Neuronal stem cell (in vitro differentiated cells): ENCODE measurements at regions not wholly inside any gene's neighbourhood (a gene's known extent, or its start where the extent isn't known, plus 50 kb on each side); places are given as distances from the start of the nearest gene placed in this dataset.
A peak's percentile ranks its signal among the peaks of the same experiment; 100 is the strongest.

ENCODE experiments used
- DNase-seq: peaks from one replicate; pipeline ENCODE4 v3.0.0-alpha.2; 2013; ENCODE audit warnings: low spot score
- H2AFZ ChIP-seq: one replicate; pipeline ENCODE4 v1.6.1; 2013; ENCODE audit warnings: mild to moderate bottlenecking, low read length, inconsistent platforms
- H2AK5ac ChIP-seq: 2 replicates; pipeline ENCODE4 v1.6.1; 2013; ENCODE audit warnings: low read depth, mild to moderate bottlenecking, inconsistent platforms, low read length, moderate library complexity, mixed read lengths
- H2BK120ac ChIP-seq: 2 replicates; pipeline ENCODE4 v1.6.1; 2013; ENCODE audit warnings: low read depth, mild to moderate bottlenecking, inconsistent platforms, low read length, moderate library complexity, mixed read lengths
- H2BK12ac ChIP-seq: one replicate; pipeline ENCODE4 v1.6.1; 2013; ENCODE audit warnings: low read length, inconsistent platforms
- H2BK15ac ChIP-seq: 2 replicates; pipeline ENCODE4 v1.6.1; 2013; ENCODE audit warnings: mild to moderate bottlenecking, low read length, inconsistent platforms, mixed read lengths
- H2BK5ac ChIP-seq: one replicate; pipeline ENCODE4 v1.6.1; 2013; ENCODE audit warnings: inconsistent platforms, mild to moderate bottlenecking, low read length, moderate library complexity
- H3K14ac ChIP-seq: one replicate; pipeline ENCODE4 v1.6.1; 2013; ENCODE audit warnings: low read length, inconsistent platforms
- H3K18ac ChIP-seq: 2 replicates; pipeline ENCODE4 v1.6.1; 2013; ENCODE audit warnings: low read length, inconsistent platforms
- H3K23ac ChIP-seq: 2 replicates; pipeline ENCODE4 v1.6.1; 2013; ENCODE audit warnings: low read depth, mild to moderate bottlenecking, mixed read lengths, low read length, inconsistent platforms; ENCODE audit not compliant: poor library complexity
- H3K27ac ChIP-seq: replicated peaks from 3 replicates; pipeline ENCODE4 v1.5.1; 2013; ENCODE audit warnings: low read length, inconsistent platforms
- H3K27me3 ChIP-seq, 3 experiments: 2 replicates each; pipeline ENCODE4 v1.6.1; 2013; ENCODE audit warnings: low read length in 3 of 3, mild to moderate bottlenecking in 2 of 3, inconsistent platforms in 1 of 3, low read depth in 1 of 3, mixed read lengths in 1 of 3, moderate library complexity in 1 of 3; ENCODE audit not compliant: control insufficient read depth in 3 of 3, insufficient read depth in 3 of 3
- H3K36me3 ChIP-seq, 2 donors: replicated peaks in 1 of 2; 2 replicates each; pipeline ENCODE4 v1.6.1; 2013; ENCODE audit warnings: low read length in 2 of 2; ENCODE audit not compliant: control insufficient read depth in 2 of 2, insufficient read depth in 2 of 2
- H3K4ac ChIP-seq: 2 replicates; pipeline ENCODE4 v1.6.1; 2013; ENCODE audit warnings: inconsistent platforms, mild to moderate bottlenecking, low read length, moderate library complexity
- H3K4me1 ChIP-seq, 2 donors: 1 replicate in 1 of 2; 2 replicates in 1 of 2; pipeline ENCODE4 v1.6.1; 2013; ENCODE audit warnings: low read length in 2 of 2, low read depth in 1 of 2; ENCODE audit not compliant: control insufficient read depth in 2 of 2, insufficient read depth in 1 of 2
- H3K4me2 ChIP-seq: one replicate; pipeline ENCODE4 v1.6.1; 2013; ENCODE audit warnings: mild to moderate bottlenecking, low read length, inconsistent platforms; ENCODE audit not compliant: insufficient read depth, poor library complexity, severe bottlenecking
- H3K4me3 ChIP-seq, 2 donors: 2 replicates each; pipeline ENCODE4 v1.5.1; 2013; ENCODE audit warnings: low read length in 2 of 2, mild to moderate bottlenecking in 2 of 2, inconsistent platforms in 1 of 2, moderate library complexity in 1 of 2
- H3K79me1 ChIP-seq: one replicate; pipeline ENCODE4 v1.6.1; 2013; ENCODE audit warnings: low read depth, mild to moderate bottlenecking, inconsistent platforms, low read length, moderate library complexity
- H3K9ac ChIP-seq: one replicate; pipeline ENCODE4 v1.6.1; 2013; ENCODE audit warnings: mild to moderate bottlenecking, low read depth, low read length, inconsistent platforms; ENCODE audit not compliant: poor library complexity
- H3K9me3 ChIP-seq, 2 donors: replicated peaks in 1 of 2; 2 replicates each; pipeline versions ENCODE3 to v1.6.1; 2013; ENCODE audit warnings: low read length in 2 of 2, mild to moderate bottlenecking in 2 of 2, inconsistent platforms in 1 of 2, low read depth in 1 of 2, mixed read lengths in 1 of 2, moderate library complexity in 1 of 2; ENCODE audit not compliant: control insufficient read depth in 2 of 2, insufficient read depth in 1 of 2
- H4K8ac ChIP-seq: one replicate; pipeline ENCODE4 v1.6.1; 2013; ENCODE audit warnings: low read depth, mild to moderate bottlenecking, inconsistent platforms, low read length, moderate library complexity
- H4K91ac ChIP-seq: one replicate; pipeline ENCODE4 v1.6.1; 2013; ENCODE audit warnings: low read length, low read depth, mild to moderate bottlenecking, inconsistent platforms; ENCODE audit not compliant: poor library complexity
- WGBS, 2 donors: extraction: QIAGEN DNeasy Blood & Tissue Kit; methylation state at CpG; one replicate each; pipeline ENCODE4 v1.1.7; 2013; ENCODE audit warnings: missing lambda C conversion rate in 2 of 2, mixed read lengths in 1 of 2; ENCODE audit not compliant: insufficient read length in 2 of 2, insufficient replicate concordance in 1 of 2; ENCODE audit errors: extremely low coverage in 2 of 2; 5-methylcytosine and 5-hydroxymethylcytosine counted together

DNA sequence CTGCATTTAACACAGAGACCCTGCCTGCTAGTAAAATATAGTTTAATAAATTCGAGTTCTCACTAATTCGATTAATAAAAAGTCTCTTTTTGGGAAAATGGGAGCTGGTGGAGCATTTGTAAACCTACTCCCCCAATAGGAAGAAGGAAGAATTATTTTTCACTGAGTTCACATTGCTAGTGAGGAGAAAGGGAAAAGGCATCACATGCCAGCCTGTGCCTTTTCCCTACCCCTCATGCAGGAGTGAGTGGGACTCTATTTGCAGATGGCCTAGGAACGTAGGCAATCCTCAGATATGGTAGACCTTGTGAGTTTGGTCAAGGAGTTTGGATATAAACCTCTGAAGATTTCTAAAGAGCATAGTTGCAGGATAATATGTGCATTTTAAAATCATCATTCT lies 218.4 kb upstream of the TRIB2 start:
- Histone ChIP-seq H3K4me2 (no peak overlapping the region), H3K4me3 (no peak overlapping the region), H3K79me1 (no peaks in the 10 kb centered on the region), H3K4me1 (peaks cover 0 to 1% of the 10 kb centered on the region in 2 donors), H2BK12ac (no peak overlapping the region), H3K9me3 (no peaks in the 10 kb centered on the region), H3K36me3 (no peaks in the 10 kb centered on the region), H3K23ac (no peak overlapping the region), H3K4ac (no peak overlapping the region), H3K27ac (no peak overlapping the region), H3K14ac (no peak overlapping the region), H4K8ac (no peak overlapping the region), H4K91ac (no peak overlapping the region), H3K9ac (no peak overlapping the region), H3K18ac (no peak overlapping the region), H2AK5ac (no peak overlapping the region), H2BK5ac (no peak overlapping the region), H2BK120ac (no peak overlapping the region), H2AFZ (no peak overlapping the region), H3K27me3 (no peaks in the 10 kb centered on the region), H2BK15ac (no peak overlapping the region)
- no peak for DNase-seq
- no CpG with 5 or more reads among the region's 3 CpGs for WGBS, 2 donors

DNA sequence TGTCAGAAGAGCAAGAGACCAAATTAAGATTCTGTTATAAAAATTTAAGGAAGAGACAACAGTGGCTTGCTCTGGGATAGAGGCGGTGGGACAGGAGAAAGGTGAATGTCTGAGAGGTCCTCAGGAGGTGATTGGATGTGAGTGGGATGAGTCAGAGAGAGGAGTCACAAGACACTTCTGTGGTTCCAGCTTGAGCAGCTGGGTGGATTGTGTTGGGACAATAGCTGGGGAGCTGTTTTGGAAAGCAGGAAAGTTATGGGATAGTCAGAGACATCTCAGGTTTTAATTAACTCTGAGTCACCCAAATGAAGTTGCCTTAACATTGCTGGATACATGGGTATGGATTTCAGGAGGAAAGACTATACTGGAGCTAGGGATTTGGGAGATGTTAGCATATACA lies 218.0 kb upstream of the TRIB2 start:
- no peaks in the 10 kb centered on the region for H3K9me3 ChIP-seq
- DNase-seq = no peak

DNA sequence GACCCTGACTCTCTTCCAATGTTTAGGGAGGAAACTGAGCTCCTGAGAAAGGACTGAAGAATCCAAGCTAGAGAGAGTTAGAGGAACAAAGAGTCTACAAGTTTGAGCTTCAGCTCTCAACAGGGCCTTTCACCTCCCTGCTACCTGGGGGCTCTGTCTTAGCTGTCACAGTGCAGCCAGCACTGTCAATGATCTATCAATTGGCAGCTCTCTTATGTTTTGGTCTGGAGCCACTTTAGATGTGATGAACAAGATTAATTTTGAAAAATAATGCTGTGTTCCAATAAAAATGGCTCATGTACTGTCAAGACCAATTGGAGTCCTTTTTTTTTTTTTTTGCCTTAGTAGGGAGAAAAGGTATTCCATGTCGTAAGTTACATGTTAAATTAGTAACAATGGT lies 215.8 kb upstream of the TRIB2 start:
- no peak overlapping the region for H3K14ac ChIP-seq
- H2BK5ac ChIP-seq = no peak overlapping the region
- no peak overlapping the region for H2AFZ ChIP-seq
- no peak overlapping the region for H2BK12ac ChIP-seq
- no peak overlapping the region for H4K8ac ChIP-seq
- no peaks in the 10 kb centered on the region for H3K27me3 ChIP-seq
- H3K4me1 ChIP-seq = peaks cover 0 to 1% of the 10 kb centered on the region in 2 donors
- H3K9ac ChIP-seq = no peak overlapping the region
- H3K23ac ChIP-seq = no peak overlapping the region
- no peak overlapping the region for H3K4me2 ChIP-seq
- no CpG with 5 or more reads among the region's 1 CpG for WGBS, 2 donors
- no peak overlapping the region for H2AK5ac ChIP-seq
- H3K4me3 ChIP-seq = no peak overlapping the region
- H4K91ac ChIP-seq = no peak overlapping the region
- H3K4ac ChIP-seq = no peak overlapping the region
- no peaks in the 10 kb centered on the region for H3K36me3 ChIP-seq
- H3K79me1 ChIP-seq = no peaks in the 10 kb centered on the region
- no peak for DNase-seq
- no peak overlapping the region for H3K18ac ChIP-seq
- H3K9me3 ChIP-seq = no peaks in the 10 kb centered on the region
- no peak overlapping the region for H3K27ac ChIP-seq
- no peak overlapping the region for H2BK15ac ChIP-seq
- no peak overlapping the region for H2BK120ac ChIP-seq

More for the DNA sequence above, 218.0 kb upstream of the TRIB2 start:
- H4K8ac ChIP-seq = no peak overlapping the region
- no peak overlapping the region for H3K18ac ChIP-seq
- no peak overlapping the region for H3K14ac ChIP-seq
- WGBS, 2 donors = no CpG with 5 or more reads among the region's 1 CpG
- H3K36me3 ChIP-seq = no peaks in the 10 kb centered on the region
- H2BK5ac ChIP-seq = no peak overlapping the region
- no peak overlapping the region for H3K4me2 ChIP-seq
- no peak overlapping the region for H3K9ac ChIP-seq
- no peak overlapping the region for H3K4me3 ChIP-seq
- no peak overlapping the region for H3K23ac ChIP-seq
- peaks cover 0 to 1% of the 10 kb centered on the region in 2 donors for H3K4me1 ChIP-seq
- no peak overlapping the region for H2BK15ac ChIP-seq
- H3K4ac ChIP-seq = no peak overlapping the region
- H2AK5ac ChIP-seq = no peak overlapping the region
- H3K27me3 ChIP-seq = no peaks in the 10 kb centered on the region
- no peak overlapping the region for H2AFZ ChIP-seq
- no peak overlapping the region for H3K27ac ChIP-seq
- H2BK120ac ChIP-seq = no peak overlapping the region
- no peaks in the 10 kb centered on the region for H3K79me1 ChIP-seq
- no peak overlapping the region for H4K91ac ChIP-seq
- no peak overlapping the region for H2BK12ac ChIP-seq

DNA sequence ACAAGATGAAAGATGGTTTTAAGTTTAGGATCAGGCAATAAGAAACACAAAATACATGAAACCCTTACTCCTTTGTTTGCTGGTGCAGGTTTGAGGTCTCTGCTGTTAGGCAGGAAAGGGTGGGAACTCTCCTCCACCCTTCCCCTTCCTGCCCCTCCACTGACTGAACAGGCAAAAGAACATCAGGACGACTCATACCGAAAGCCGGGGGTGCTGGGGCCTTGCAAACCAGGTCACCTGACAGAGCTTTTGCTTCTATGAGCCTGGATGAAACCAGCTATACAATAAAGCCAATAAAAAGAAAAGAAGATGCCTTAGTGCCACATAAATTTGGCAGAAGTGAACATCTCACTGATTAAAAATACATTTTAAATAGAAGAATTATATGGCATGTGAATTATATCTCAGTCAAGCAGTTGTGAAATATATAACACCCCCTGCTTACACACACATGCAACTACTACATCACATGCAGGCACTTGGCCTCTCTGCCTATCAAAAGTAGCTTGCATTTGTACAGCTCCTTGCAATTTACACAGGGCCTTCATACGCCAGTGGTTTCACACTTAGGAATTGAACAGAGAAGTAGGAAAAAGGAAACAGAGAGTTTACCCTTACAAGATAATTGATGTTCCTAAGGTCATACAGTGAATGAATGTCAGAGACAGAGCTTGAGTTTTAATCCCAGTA lies 215.1 kb upstream of the TRIB2 start:
- Histone ChIP-seq H3K4me2 (no peak overlapping the region), H3K9ac (no peak overlapping the region), H3K36me3 (no peaks in the 10 kb centered on the region), H4K91ac (no peak overlapping the region), H2BK5ac (no peak overlapping the region), H3K79me1 (no peaks in the 10 kb centered on the region), H3K23ac (no peak overlapping the region), H2BK12ac (no peak overlapping the region), H2BK15ac (no peak overlapping the region), H3K14ac (no peak overlapping the region), H2BK120ac (no peak overlapping the region), H3K27me3 (no peaks in the 10 kb centered on the region), H4K8ac (no peak overlapping the region), H3K27ac (no peak overlapping the region), H3K4me3 (no peak overlapping the region), H3K18ac (no peak overlapping the region), H2AK5ac (no peak overlapping the region), H3K9me3 (no peaks in the 10 kb centered on the region), H3K4me1 (peaks cover 0 to 1% of the 10 kb centered on the region in 2 donors), H2AFZ (peak overlapping the region; percentile 79), H3K4ac (no peak overlapping the region)
- WGBS, 2 donors = no CpG with 5 or more reads among the region's 4 CpGs
- no peak for DNase-seq
